ENCODE measurements at regions not wholly inside any gene's neighbourhood (a gene's known extent, or its start where the extent isn't known, plus 50 kb on each side); places are given as distances from the start of the nearest gene placed in this dataset.

DNA sequence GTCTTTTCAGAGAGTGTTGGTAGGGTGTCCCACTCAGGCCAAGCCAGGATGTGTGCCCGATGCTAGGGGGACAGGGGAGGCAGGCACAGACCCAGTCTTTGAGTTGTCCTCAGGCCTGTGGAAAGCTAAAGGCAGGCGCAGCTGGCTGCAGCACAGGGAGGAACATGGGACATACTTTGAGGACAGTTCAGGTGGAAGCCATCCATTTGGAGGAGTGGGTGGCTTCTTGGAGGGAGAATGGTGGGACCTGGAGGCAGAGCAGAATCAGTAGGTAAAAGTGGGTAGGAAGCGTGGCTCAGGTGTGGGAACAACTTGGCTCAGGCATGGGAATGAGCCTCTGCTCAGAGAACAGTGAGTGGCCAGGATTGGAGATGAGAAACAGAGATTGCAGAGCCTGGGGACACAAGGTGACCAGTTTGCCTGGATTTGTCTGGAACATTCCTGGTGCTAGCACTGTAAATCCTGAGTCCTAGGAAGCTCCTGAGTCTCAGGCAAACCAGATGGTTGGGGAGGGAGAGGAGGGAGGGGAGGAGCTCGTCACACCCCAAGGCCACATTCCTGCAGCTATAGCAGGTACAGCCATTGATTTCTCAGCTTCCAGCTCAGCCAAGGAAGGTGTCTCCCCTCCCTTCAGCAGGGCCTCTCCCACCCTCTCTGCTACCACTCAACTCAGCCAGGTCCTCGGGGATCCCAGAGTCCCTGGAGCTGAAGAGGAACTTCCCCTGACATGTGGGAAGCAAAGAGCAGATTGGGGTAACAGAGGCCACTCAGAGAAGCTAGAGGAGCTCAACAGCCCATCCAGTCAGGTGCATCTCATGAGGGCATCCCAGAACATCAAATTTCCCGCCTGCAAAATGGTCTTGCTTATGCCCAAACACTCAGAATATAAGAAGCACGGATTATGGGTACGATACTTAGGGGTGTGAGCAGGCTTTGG is 65.2 kb upstream of the TINAGL1 start (continued):
- no peak for TF ChIP-seq GTF2F1 (IDR thresholded peaks at IDR 0.05; ENCODE audit: low read length)
- TF ChIP-seq ZNF136 (CRISPR knock-in tag; IDR thresholded peaks at IDR 0.05; ENCODE audit: low read depth), result 0 out of 2 replicates have a peak, but pooled peaks have one; percentile 37
- no peak for TF ChIP-seq JUNB (CRISPR knock-in tag; IDR thresholded peaks at IDR 0.05; ENCODE audit: borderline replicate concordance)
- no peak for TF ChIP-seq ZNF331 (CRISPR knock-in tag; IDR thresholded peaks at IDR 0.05)
- no peak for TF ChIP-seq RBFOX2 (IDR thresholded peaks at IDR 0.05; ENCODE audit: low read depth, low read length)
- TF ChIP-seq BRF2 (CRISPR knock-in tag; IDR thresholded peaks at IDR 0.05), result no peak
- peak; percentile 29; the same call in 1 of the 2 replicates for TF ChIP-seq ZNF431 (CRISPR knock-in tag; IDR thresholded peaks at IDR 0.05; ENCODE audit: borderline replicate concordance, low read depth)
- TF ChIP-seq ELF3 (CRISPR knock-in tag; IDR thresholded peaks at IDR 0.05), result no peak; the same call in 1 of the 2 replicates
- peak; percentile 22; the same call in 1 of the 2 replicates for TF ChIP-seq PHF20 (CRISPR knock-in tag; IDR thresholded peaks at IDR 0.05)
- TF ChIP-seq PHF5A (CRISPR knock-in tag; IDR thresholded peaks at IDR 0.05; ENCODE audit: low read depth, unreplicated experiment), result no peak
- TF ChIP-seq ZNF546 (CRISPR knock-in tag; conservative IDR thresholded peaks at IDR 0.05), result 0 out of 2 replicates have a peak, but pooled peaks have one; percentile 42
- peak; percentile 21; the same call in 1 of the 2 replicates for TF ChIP-seq ZMYM3 (CRISPR knock-in tag; IDR thresholded peaks at IDR 0.05)
- TF ChIP-seq ZNF234 (CRISPR knock-in tag; conservative IDR thresholded peaks at IDR 0.05), result no peak
- TF ChIP-seq, protein P1, sequence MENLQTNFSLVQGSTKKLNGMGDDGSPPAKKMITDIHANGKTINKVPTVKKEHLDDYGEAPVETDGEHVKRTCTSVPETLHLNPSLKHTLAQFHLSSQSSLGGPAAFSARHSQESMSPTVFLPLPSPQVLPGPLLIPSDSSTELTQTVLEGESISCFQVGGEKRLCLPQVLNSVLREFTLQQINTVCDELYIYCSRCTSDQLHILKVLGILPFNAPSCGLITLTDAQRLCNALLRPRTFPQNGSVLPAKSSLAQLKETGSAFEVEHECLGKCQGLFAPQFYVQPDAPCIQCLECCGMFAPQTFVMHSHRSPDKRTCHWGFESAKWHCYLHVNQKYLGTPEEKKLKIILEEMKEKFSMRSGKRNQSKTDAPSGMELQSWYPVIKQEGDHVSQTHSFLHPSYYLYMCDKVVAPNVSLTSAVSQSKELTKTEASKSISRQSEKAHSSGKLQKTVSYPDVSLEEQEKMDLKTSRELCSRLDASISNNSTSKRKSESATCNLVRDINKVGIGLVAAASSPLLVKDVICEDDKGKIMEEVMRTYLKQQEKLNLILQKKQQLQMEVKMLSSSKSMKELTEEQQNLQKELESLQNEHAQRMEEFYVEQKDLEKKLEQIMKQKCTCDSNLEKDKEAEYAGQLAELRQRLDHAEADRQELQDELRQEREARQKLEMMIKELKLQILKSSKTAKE (CRISPR knock-in tag; IDR thresholded peaks at IDR 0.05; ENCODE audit: borderline replicate concordance), result no peak
- TF ChIP-seq MAFF (IDR thresholded peaks at IDR 0.05; ENCODE audit: low read depth, low read length), result no peak
- TF ChIP-seq ZMYM4 (CRISPR knock-in tag; IDR thresholded peaks at IDR 0.05), result peak; percentile 47
- TF ChIP-seq ZNF101 (CRISPR knock-in tag; IDR thresholded peaks at IDR 0.05; ENCODE audit: borderline replicate concordance, low read depth), result no peak
- no peak for TF ChIP-seq RFXAP (CRISPR knock-in tag; IDR thresholded peaks at IDR 0.05; ENCODE audit: borderline replicate concordance)
- TF ChIP-seq ZNF772 (CRISPR knock-in tag; IDR thresholded peaks at IDR 0.05), result peak; percentile 25; the same call in 1 of the 2 replicates
- TF ChIP-seq THAP7 (CRISPR knock-in tag; IDR thresholded peaks at IDR 0.05), result no peak
- TF ChIP-seq ZSCAN31 (CRISPR knock-in tag; IDR thresholded peaks at IDR 0.05; ENCODE audit: low read depth), result 0 out of 2 replicates have a peak, but pooled peaks have one; percentile 34
- TF ChIP-seq ZNF572 (CRISPR knock-in tag; IDR thresholded peaks at IDR 0.05), result 0 out of 2 replicates have a peak, but pooled peaks have one; percentile 71
- TF ChIP-seq ZNF430 (CRISPR knock-in tag; IDR thresholded peaks at IDR 0.05), result peak; percentile 44; the same call in 1 of the 2 replicates
- TF ChIP-seq PHF21A (CRISPR knock-in tag; IDR thresholded peaks at IDR 0.05), result no peak
- TF ChIP-seq ZNF30 (CRISPR knock-in tag; IDR thresholded peaks at IDR 0.05), result no peak
- TF ChIP-seq SOX13 (IDR thresholded peaks at IDR 0.05), result no peak
- TF ChIP-seq SOX13 (CRISPR knock-in tag; conservative IDR thresholded peaks at IDR 0.05 in 1 of 2, IDR thresholded peaks at IDR 0.05 in 1 of 2), result peak in 1 of 2 experiments; percentile 42; a peak in 1 of 4 replicates

Data from HepG2 (cell line).